ENCODE measurements at regions not wholly inside any gene's neighbourhood (a gene's known extent, or its start where the extent isn't known, plus 50 kb on each side); places are given as distances from the start of the nearest gene placed in this dataset.

GRCh38 chr2:20514596-20515269, 67.9 kb downstream of the RHOB start:
- H3K4me3 ChIP-seq (ENCODE audit: low read depth, low read length), result no peak overlapping the region
- DNase-seq (ENCODE audit: low read depth, low spot score), result peak; percentile 85
- POLR2A ChIA-PET, result interaction anchor here (0.7 kb wide), 1 partner anchor 68 kb away, joined by 3 read pairs; the partner anchor contains the start of gene RHOB
- TF ChIP-seq CTCF (IDR thresholded peaks at IDR 0.05; ENCODE audit: insufficient read depth, low read length, missing control alignments), result no peak
- CTCF ChIA-PET, result interaction anchor here (1.6 kb wide), 1 partner anchor 19 kb away, joined by 5 read pairs; no protein-coding TSS in a partner anchor

- POLR2A ChIA-PET, result interaction anchor here (0.7 kb wide), 1 partner anchor 69 kb away, joined by 3 read pairs; the partner anchor contains the start of gene RHOB
- CTCF ChIA-PET, result interaction anchor here (0.6 kb wide), 1 partner anchor 45 kb away, joined by 3 read pairs; no protein-coding TSS in a partner anchor
- no peak overlapping the region for H3K4me3 ChIP-seq (ENCODE audit: low read depth, low read length)
- TF ChIP-seq CTCF (IDR thresholded peaks at IDR 0.05; ENCODE audit: insufficient read depth, low read length, missing control alignments), result no peak
- no peak for DNase-seq (ENCODE audit: low read depth, low spot score)
Observed at GRCh38 chr2:20515290-20516220, 68.7 kb downstream of the RHOB start.

- POLR2A ChIA-PET, result no interaction called here
- no peak for TF ChIP-seq CTCF (IDR thresholded peaks at IDR 0.05; ENCODE audit: insufficient read depth, low read length, missing control alignments)
- DNase-seq (ENCODE audit: low read depth, low spot score), result no peak
- no peak overlapping the region for H3K4me3 ChIP-seq (ENCODE audit: low read depth, low read length)
- CTCF ChIA-PET, result interaction anchor here (0.6 kb wide), 1 partner anchor 44 kb away, joined by 3 read pairs; no protein-coding TSS in a partner anchor
Observed at GRCh38 chr2:20516291-20516645, 69.4 kb downstream of the RHOB start.

GRCh38 chr2:20516646-20517341, 69.9 kb downstream of the RHOB start:
- TF ChIP-seq CTCF (IDR thresholded peaks at IDR 0.05; ENCODE audit: insufficient read depth, low read length, missing control alignments), result no peak
- no peak for DNase-seq (ENCODE audit: low read depth, low spot score)
- ChIA-PET POLR2A (no interaction called here), CTCF (interaction anchor here (0.6 kb wide), 1 partner anchor 44 kb away, joined by 3 read pairs; no protein-coding TSS in a partner anchor)
- H3K4me3 ChIP-seq (ENCODE audit: low read depth, low read length), result no peak overlapping the region

GRCh38 chr2:20519309-20519708, 72.4 kb downstream of the RHOB start:
- CTCF ChIA-PET, result no interaction called here
- DNase-seq (ENCODE audit: low read depth, low spot score), result no peak

More at GRCh38 chr2:20519309-20519708, 72.4 kb downstream of the RHOB start:
- no peak for TF ChIP-seq CTCF (IDR thresholded peaks at IDR 0.05; ENCODE audit: insufficient read depth, low read length, missing control alignments)
- H3K4me3 ChIP-seq (ENCODE audit: low read depth, low read length), result no peak overlapping the region
- POLR2A ChIA-PET, result no interaction called here
